ENCODE measurements at regions not wholly inside any gene's neighbourhood (a gene's known extent, or its start where the extent isn't known, plus 50 kb on each side); places are given as distances from the start of the nearest gene placed in this dataset.

DNA sequence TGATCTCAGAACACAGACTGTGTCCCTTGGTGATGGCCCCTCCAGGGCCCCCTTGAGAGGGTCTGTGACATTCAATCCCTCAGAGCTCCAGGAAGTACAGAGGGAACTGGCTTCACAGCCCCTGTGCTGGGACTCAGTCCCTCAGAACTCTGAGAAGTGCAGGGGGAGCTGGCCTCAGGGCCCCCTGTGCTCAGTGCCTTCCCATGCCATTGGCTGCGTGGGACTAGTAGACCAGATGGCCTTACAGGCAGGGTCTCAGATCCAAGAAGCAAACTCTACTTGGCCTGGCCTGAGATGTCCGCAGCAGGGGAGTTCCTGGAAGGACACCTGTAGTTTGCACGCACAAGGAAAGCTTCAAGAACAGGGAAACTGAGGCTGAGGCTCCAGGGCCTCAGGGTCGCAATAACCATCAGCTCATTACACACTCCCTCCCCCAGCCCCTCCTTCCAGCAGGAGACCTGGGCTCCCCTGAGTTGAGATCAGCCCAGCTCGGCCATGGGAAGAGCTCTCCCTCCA lies 138.4 kb downstream of the BRD1 start:
- in situ Hi-C loops (cut with MboI; ENCODE audit: low sequenced_read_pairs), result no loop called here
- no peak overlapping the region for H3K56ac ChIP-seq (ENCODE audit: extremely low read depth, insufficient read depth, low read length)
- WGBS, 2 experiments (ENCODE audit: extremely low coverage in 2 of 2, insufficient read length in 1 of 2), result 43% methylated on average over 3 of the region's 5 CpGs; no CpG with 5 or more reads in 1 of the 2 experiments
- intact Hi-C loops (cut with micrococcal nuclease), result no loop called here
- dilution Hi-C loops (cut with HindIII; ENCODE audit: low sequenced_read_pairs, unreplicated experiment), result no loop called here
- TF ChIP-seq SMC3 (IDR thresholded peaks at IDR 0.05; ENCODE audit: low read depth, low read length), result no peak
- no peak for TF ChIP-seq NFE2L2 (IDR thresholded peaks at IDR 0.05; ENCODE audit: low read depth, low read length)
- no peak for TF ChIP-seq RAD21 (IDR thresholded peaks at IDR 0.05; ENCODE audit: low read length)
- no peak for TF ChIP-seq POLR2A (IDR thresholded peaks at IDR 0.05; ENCODE audit: low read depth, low read length)
- TF ChIP-seq MXI1 (IDR thresholded peaks at IDR 0.05; ENCODE audit: borderline replicate concordance, low read depth, low read length), result no peak
- TF ChIP-seq, protein P1, sequence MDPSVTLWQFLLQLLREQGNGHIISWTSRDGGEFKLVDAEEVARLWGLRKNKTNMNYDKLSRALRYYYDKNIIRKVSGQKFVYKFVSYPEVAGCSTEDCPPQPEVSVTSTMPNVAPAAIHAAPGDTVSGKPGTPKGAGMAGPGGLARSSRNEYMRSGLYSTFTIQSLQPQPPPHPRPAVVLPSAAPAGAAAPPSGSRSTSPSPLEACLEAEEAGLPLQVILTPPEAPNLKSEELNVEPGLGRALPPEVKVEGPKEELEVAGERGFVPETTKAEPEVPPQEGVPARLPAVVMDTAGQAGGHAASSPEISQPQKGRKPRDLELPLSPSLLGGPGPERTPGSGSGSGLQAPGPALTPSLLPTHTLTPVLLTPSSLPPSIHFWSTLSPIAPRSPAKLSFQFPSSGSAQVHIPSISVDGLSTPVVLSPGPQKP (IDR thresholded peaks at IDR 0.05; ENCODE audit: borderline replicate concordance, low read depth, low read length), result no peak
- no peak for TF ChIP-seq BHLHE40 (IDR thresholded peaks at IDR 0.05; ENCODE audit: low read depth, low read length)
- TF ChIP-seq CEBPB (IDR thresholded peaks at IDR 0.05; ENCODE audit: low read depth, low read length), result no peak
- TF ChIP-seq, protein P2, sequence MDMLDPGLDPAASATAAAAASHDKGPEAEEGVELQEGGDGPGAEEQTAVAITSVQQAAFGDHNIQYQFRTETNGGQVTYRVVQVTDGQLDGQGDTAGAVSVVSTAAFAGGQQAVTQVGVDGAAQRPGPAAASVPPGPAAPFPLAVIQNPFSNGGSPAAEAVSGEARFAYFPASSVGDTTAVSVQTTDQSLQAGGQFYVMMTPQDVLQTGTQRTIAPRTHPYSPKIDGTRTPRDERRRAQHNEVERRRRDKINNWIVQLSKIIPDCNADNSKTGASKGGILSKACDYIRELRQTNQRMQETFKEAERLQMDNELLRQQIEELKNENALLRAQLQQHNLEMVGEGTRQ (IDR thresholded peaks at IDR 0.05; ENCODE audit: low read depth, low read length), result no peak
- TF ChIP-seq MAFK (IDR thresholded peaks at IDR 0.05; ENCODE audit: low read depth, low read length), result no peak
- no peak overlapping the region for H3K23ac ChIP-seq (ENCODE audit: low read depth, low read length)
- H3K9ac ChIP-seq (ENCODE audit: low read depth, low read length), result no peak overlapping the region
- ChIA-PET POLR2A (ENCODE audit: unreplicated experiment) (no interaction called here), CTCF (no interaction called here)
- H3K27ac ChIP-seq (ENCODE audit: insufficient read depth, low read length), result no peak overlapping the region
- DNase-seq, result no peak
- no peak overlapping the region for H3K4me3 ChIP-seq (ENCODE audit: insufficient read depth, low read depth, low read length)
- no peak overlapping the region for H4K5ac ChIP-seq (ENCODE audit: low read depth, low read length)
- no peak overlapping the region for H3K14ac ChIP-seq (replicated peaks; ENCODE audit: low read depth, low read length)
- H3K36me3 ChIP-seq (ENCODE audit: control insufficient read depth, insufficient read depth, low read length), result no peaks in the 10 kb centered on the region
- H4K20me1 ChIP-seq (ENCODE audit: insufficient read depth, low read length), result no peaks in the 10 kb centered on the region
- no peaks in the 10 kb centered on the region for H3K79me1 ChIP-seq (ENCODE audit: low read depth in 1 of 2, low read length in 2 of 2)
- H2BK15ac ChIP-seq (ENCODE audit: low read depth, low read length), result no peak overlapping the region
- no peak overlapping the region for H2BK120ac ChIP-seq (ENCODE audit: low read depth, low read length)
- H3K4me1 ChIP-seq (ENCODE audit: control insufficient read depth, insufficient read depth, low read length), result no peaks in the 10 kb centered on the region
- H3K4ac ChIP-seq (ENCODE audit: low read depth, low read length), result no peak overlapping the region
- no peak overlapping the region for H2AK5ac ChIP-seq (ENCODE audit: low read depth, low read length)
- H3K9me3 ChIP-seq (ENCODE audit: control insufficient read depth, insufficient read depth, low read length), result peaks cover 24% of the 10 kb centered on the region
- H2AFZ ChIP-seq (replicated peaks; ENCODE audit: low read length, poor library complexity), result no peak overlapping the region
- no peak overlapping the region for H2BK5ac ChIP-seq (ENCODE audit: low read depth, low read length, poor library complexity, severe bottlenecking)
- H4K91ac ChIP-seq (ENCODE audit: insufficient read depth, low read depth, low read length), result no peak overlapping the region
- no peak for ATAC-seq (ENCODE audit: low read depth)
- H2BK20ac ChIP-seq (ENCODE audit: low read depth, low read length), result no peak overlapping the region
- no TSS peak for BruUV-seq (replicated peaks)
- no peak overlapping the region for H3K4me2 ChIP-seq (ENCODE audit: low read depth, low read length)
- no peak overlapping the region for H4K8ac ChIP-seq (ENCODE audit: low read depth in 2 of 2, low read length in 2 of 2)
- H3K27me3 ChIP-seq (ENCODE audit: control insufficient read depth, insufficient read depth, low read length), result no peaks in the 10 kb centered on the region
- H3K9me1 ChIP-seq (ENCODE audit: insufficient read depth, low read length), result no peaks in the 10 kb centered on the region
- H2AK9ac ChIP-seq (replicated peaks; ENCODE audit: low read depth, low read length, poor library complexity), result no peak overlapping the region
- H3K18ac ChIP-seq (ENCODE audit: low read depth, low read length), result no peak overlapping the region

All from IMR-90 (cell line).